Endothelial cell of umbilical vein (primary cell): ENCODE measurements at regions not wholly inside any gene's neighbourhood (a gene's known extent, or its start where the extent isn't known, plus 50 kb on each side); places are given as distances from the start of the nearest gene placed in this dataset.

Source experiments
- BruUV-seq: library from RNA; stranded (reverse); fragments of 400-500 nt; replicated peaks from 2 replicates; lab custom pipeline; 2021; lab: Mats Ljungman, UMichigan
- CTCF ChIA-PET: fragments of 300-600, 350-600 bp; sonication (Branson Sonifier 250); formaldehyde crosslinking; loops from one replicate; lab custom pipeline; 2021; ENCODE audit warnings: antibody characterized with exemption, inconsistent platforms; lab: Charles Lee
- POLR2A ChIA-PET: fragments of 300-600, 350-600 bp; sonication (Branson Sonifier 250); formaldehyde crosslinking; loops from one replicate; lab custom pipeline; 2021; ENCODE audit warnings: antibody characterized with exemption, inconsistent platforms; lab: Charles Lee
- DNase-seq: peaks from one replicate; pipeline ENCODE4 v3.0.0-alpha.2; 2011; ENCODE audit warnings: low read depth, low spot score
- FAIRE-seq: peaks from 2 replicates; lab custom pipeline; 2011; peaks lifted over from hg19 to GRCh38; lab: Jason Lieb, UNC
- H2AFZ ChIP-seq: 2 replicates; pipeline ENCODE4 v1.6.0; 2012; ENCODE audit warnings: low read depth, low read length, control low read depth, inconsistent platforms
- H3K27ac ChIP-seq: 2 replicates; pipeline ENCODE4 v1.5.1; 2011; ENCODE audit warnings: low read depth, mild to moderate bottlenecking, control low read depth, low read length, moderate library complexity; ENCODE audit not compliant: insufficient read depth
- H3K27me3 ChIP-seq, 2 experiments: 2 replicates each; pipeline versions ENCODE4 v1.6.0 to v1.6.1; 2011; ENCODE audit warnings: low read length in 2 of 2, mixed read lengths in 1 of 2; ENCODE audit not compliant: control insufficient read depth in 2 of 2, insufficient read depth in 2 of 2
- H3K36me3 ChIP-seq, 2 experiments: 2 replicates in 1 of 2; 3 replicates in 1 of 2; pipeline ENCODE4 v1.5.1; 2011; ENCODE audit warnings: low read length in 2 of 2, mild to moderate bottlenecking in 1 of 2, moderate library complexity in 1 of 2; ENCODE audit not compliant: control insufficient read depth in 2 of 2, insufficient read depth in 2 of 2; ENCODE audit errors: extremely low read depth in 1 of 2
- H3K4me1 ChIP-seq: 3 replicates; pipeline ENCODE4 v1.5.1; 2011; ENCODE audit warnings: mild to moderate bottlenecking, low read length; ENCODE audit not compliant: control insufficient read depth, insufficient read depth; ENCODE audit errors: extremely low read depth
- H3K4me2 ChIP-seq: 2 replicates; pipeline ENCODE4 v1.6.1; 2011; ENCODE audit warnings: low read length, control low read depth, mixed read lengths; ENCODE audit not compliant: insufficient read depth
- H3K4me3 ChIP-seq, 3 experiments: fragments of 200-600 bp in 1 of 3; sonication (generic), shearing (Covaris generic) in 1 of 3; replicated peaks in 1 of 3; 2 replicates each; pipeline ENCODE4 v1.5.1; 2011 to 2016; ENCODE audit warnings: control low read depth in 3 of 3, low read length in 3 of 3, mild to moderate bottlenecking in 2 of 3, inconsistent platforms in 1 of 3, low read depth in 1 of 3, moderate library complexity in 1 of 3; ENCODE audit not compliant: insufficient read depth in 1 of 3
- H3K79me2 ChIP-seq: 2 replicates; pipeline ENCODE4 v1.6.0; 2012; ENCODE audit warnings: low read length, inconsistent platforms; ENCODE audit not compliant: control insufficient read depth, insufficient read depth
- H3K9ac ChIP-seq: replicated peaks from 2 replicates; pipeline ENCODE3; 2011; ENCODE audit warnings: low read length, control low read depth; ENCODE audit not compliant: insufficient read depth; ENCODE audit errors: extremely low read depth
- H3K9me1 ChIP-seq: replicated peaks from 3 replicates; pipeline ENCODE4 v1.6.0; 2011; ENCODE audit warnings: mild to moderate bottlenecking, low read length; ENCODE audit not compliant: control insufficient read depth, insufficient read depth; ENCODE audit errors: extremely low read depth
- H3K9me3 ChIP-seq: replicated peaks from 2 replicates; pipeline ENCODE4 v1.5.1; 2012; ENCODE audit warnings: low read length, inconsistent platforms; ENCODE audit not compliant: control insufficient read depth, insufficient read depth
- H4K20me1 ChIP-seq: replicated peaks from 2 replicates; pipeline ENCODE3; 2011; ENCODE audit warnings: mild to moderate bottlenecking, low read length; ENCODE audit not compliant: control insufficient read depth, insufficient read depth; ENCODE audit errors: extremely low read depth
- EZH2 ChIP-seq: IDR thresholded peaks from 2 replicates; pipeline ENCODE4 v1.6.1; 2012; ENCODE audit warnings: borderline replicate concordance, low read depth, mild to moderate bottlenecking, moderate library complexity, low read length, inconsistent platforms; ENCODE audit not compliant: severe bottlenecking
- FOS ChIP-seq: IDR thresholded peaks from 2 replicates; pipeline ENCODE4 v1.6.1; 2011; ENCODE audit warnings: mild to moderate bottlenecking, low read length, moderate library complexity, borderline replicate concordance; ENCODE audit not compliant: insufficient read depth
- GATA2 ChIP-seq: IDR thresholded peaks from 2 replicates; pipeline ENCODE4 v1.7.0; 2011; ENCODE audit warnings: low read depth, mild to moderate bottlenecking, moderate library complexity, mixed read lengths, low read length; ENCODE audit not compliant: insufficient read length, insufficient read depth
- JUN ChIP-seq: IDR thresholded peaks from 2 replicates; pipeline ENCODE4 v1.6.1; 2011; ENCODE audit warnings: borderline replicate concordance, low read depth; ENCODE audit not compliant: insufficient read length, insufficient read depth
- MYC ChIP-seq: IDR thresholded peaks from one replicate; pipeline ENCODE4 v1.6.1; 2011; ENCODE audit warnings: mild to moderate bottlenecking, low read depth, low read length
- POLR2A ChIP-seq: IDR thresholded peaks from 2 replicates; pipeline ENCODE4 v1.6.1; 2012; ENCODE audit warnings: low read depth, mild to moderate bottlenecking, control low read depth, low read length
- POLR2AphosphoS5 ChIP-seq: IDR thresholded peaks from 2 replicates; pipeline ENCODE4 v1.6.1; 2012; ENCODE audit warnings: low read depth, mild to moderate bottlenecking, control low read depth, low read length, moderate library complexity; ENCODE audit not compliant: insufficient read depth
- dilution Hi-C: fragments of 300-500 bp; cut with MboI; formaldehyde crosslinking; loops from one replicate; pipeline ENCODE4 v1.15.0; 2019; ENCODE audit warnings: low sequenced_read_pairs; ENCODE audit not compliant: extremely low pct_ligation_motif_present
- intact Hi-C: fragments of 100-400 bp; cut with micrococcal nuclease; formaldehyde crosslinking; loops from one replicate; pipeline ENCODE4 v1.10.0; 2022
- TF ChIP-seq, protein P1 (sequence below): IDR thresholded peaks from 2 replicates; pipeline ENCODE4 v1.6.1; 2011; ENCODE audit not compliant: insufficient read depth, insufficient read length
- TF ChIP-seq, protein P2 (sequence below), 2 donors: IDR thresholded peaks; 1 replicate in 1 of 2; 2 replicates in 1 of 2; pipeline ENCODE4 v1.5.1; 2011; ENCODE audit warnings: low read length in 2 of 2, mild to moderate bottlenecking in 2 of 2, moderate library complexity in 2 of 2, control low read depth in 1 of 2, inconsistent platforms in 1 of 2, low read depth in 1 of 2; ENCODE audit not compliant: insufficient read depth in 1 of 2; ENCODE audit errors: extremely low read depth in 1 of 2

DNA sequence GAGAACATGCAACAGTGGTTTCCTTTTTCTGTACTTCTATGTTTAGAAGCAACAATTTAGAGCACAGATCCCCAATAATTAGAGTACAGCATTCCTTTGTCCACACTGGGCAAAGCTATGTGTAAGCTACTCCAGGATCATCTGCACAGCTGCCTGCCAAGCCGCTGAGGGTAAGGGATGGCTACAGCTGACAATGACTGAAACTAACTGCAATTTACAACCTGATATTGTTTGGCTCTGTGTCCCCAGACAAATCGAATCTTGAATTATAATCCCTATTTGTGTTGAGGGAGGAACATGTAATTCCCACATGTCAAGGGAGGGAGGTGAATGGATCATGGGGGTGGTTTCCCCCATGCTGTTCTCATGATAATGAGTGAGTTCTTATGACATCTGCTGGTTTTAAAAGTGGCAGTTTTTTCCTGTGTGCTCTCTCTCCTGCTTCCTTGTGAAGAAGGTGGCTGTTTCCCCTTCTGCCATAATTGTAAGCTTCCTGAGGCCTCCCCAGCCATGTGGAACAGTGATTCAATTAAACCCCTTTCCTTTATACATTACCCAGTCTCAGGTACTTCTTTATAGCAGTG is 54.8 kb upstream of the TNFSF10 start:
- no peak overlapping the region for H3K9ac ChIP-seq
- DNase-seq = no peak
- ChIA-PET CTCF (interaction anchor here (1.0 to 1.6 kb wide), 2 partner anchors 16 to 111 kb away, joined by 3 to 4 read pairs; no protein-coding TSS in a partner anchor), POLR2A (no interaction called here)
- no TSS peak for BruUV-seq
- H3K4me3 ChIP-seq = no peak overlapping the region
- no peaks in the 10 kb centered on the region for H3K9me3 ChIP-seq
- H2AFZ ChIP-seq = no peak overlapping the region
- no peak overlapping the region for H3K4me2 ChIP-seq
- intact Hi-C loops (no loop called here), dilution Hi-C loops (no loop called here)
- no peaks in the 10 kb centered on the region for H4K20me1 ChIP-seq
- H3K79me2 ChIP-seq = no peaks in the 10 kb centered on the region
- no peaks in the 10 kb centered on the region for H3K36me3 ChIP-seq
- no peak for FAIRE-seq
- no peak overlapping the region for H3K27ac ChIP-seq
- TF ChIP-seq, protein P1, sequence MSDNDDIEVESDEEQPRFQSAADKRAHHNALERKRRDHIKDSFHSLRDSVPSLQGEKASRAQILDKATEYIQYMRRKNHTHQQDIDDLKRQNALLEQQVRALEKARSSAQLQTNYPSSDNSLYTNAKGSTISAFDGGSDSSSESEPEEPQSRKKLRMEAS = no peak
- no peak for TF ChIP-seq JUN
- no peak for TF ChIP-seq GATA2
- TF ChIP-seq, protein P2, sequence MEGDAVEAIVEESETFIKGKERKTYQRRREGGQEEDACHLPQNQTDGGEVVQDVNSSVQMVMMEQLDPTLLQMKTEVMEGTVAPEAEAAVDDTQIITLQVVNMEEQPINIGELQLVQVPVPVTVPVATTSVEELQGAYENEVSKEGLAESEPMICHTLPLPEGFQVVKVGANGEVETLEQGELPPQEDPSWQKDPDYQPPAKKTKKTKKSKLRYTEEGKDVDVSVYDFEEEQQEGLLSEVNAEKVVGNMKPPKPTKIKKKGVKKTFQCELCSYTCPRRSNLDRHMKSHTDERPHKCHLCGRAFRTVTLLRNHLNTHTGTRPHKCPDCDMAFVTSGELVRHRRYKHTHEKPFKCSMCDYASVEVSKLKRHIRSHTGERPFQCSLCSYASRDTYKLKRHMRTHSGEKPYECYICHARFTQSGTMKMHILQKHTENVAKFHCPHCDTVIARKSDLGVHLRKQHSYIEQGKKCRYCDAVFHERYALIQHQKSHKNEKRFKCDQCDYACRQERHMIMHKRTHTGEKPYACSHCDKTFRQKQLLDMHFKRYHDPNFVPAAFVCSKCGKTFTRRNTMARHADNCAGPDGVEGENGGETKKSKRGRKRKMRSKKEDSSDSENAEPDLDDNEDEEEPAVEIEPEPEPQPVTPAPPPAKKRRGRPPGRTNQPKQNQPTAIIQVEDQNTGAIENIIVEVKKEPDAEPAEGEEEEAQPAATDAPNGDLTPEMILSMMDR (IDR thresholded peaks at IDR 0.05; ENCODE audit: extremely low read depth in 1 of 2, insufficient read depth in 1 of 2, low read depth in 1 of 2, low read length in 2 of 2) = no peak
- TF ChIP-seq POLR2AphosphoS5 = no peak
- TF ChIP-seq MYC = no peak
- no peak for TF ChIP-seq POLR2A
- TF ChIP-seq EZH2 = no peak
- no peak for TF ChIP-seq FOS
- H3K4me1 ChIP-seq = no peaks in the 10 kb centered on the region
- H3K27me3 ChIP-seq = peaks cover 2 to 6% of the 10 kb centered on the region in 2 experiments
- no peaks in the 10 kb centered on the region for H3K9me1 ChIP-seq
